Upper lobe of left lung (tissue), 6 donors: ENCODE measurements at regions not wholly inside any gene's neighbourhood (a gene's known extent, or its start where the extent isn't known, plus 50 kb on each side); places are given as distances from the start of the nearest gene placed in this dataset.

Experiments
- ATAC-seq, 2 donors: fragments of 200-7000 bp; cut with Tn5 transposase; one replicate each; pipeline ENCODE4 v1.9.1; 2022; ENCODE audit warnings: mild to moderate bottlenecking in 2 of 2, moderate library complexity in 2 of 2; ENCODE audit not compliant: low FRiP score in 2 of 2
- DNase-seq, 2 donors: peaks; one replicate each; pipeline ENCODE4 v3.0.0-alpha.2; 2019 to 2020
- H3K27ac ChIP-seq, 4 donors: fragments of 200-600 bp; sonication (generic); one replicate each; pipeline ENCODE4 v1.5.1; 2016 to 2019
- H3K27me3 ChIP-seq, 4 donors: fragments of 200-600 bp; sonication (generic); one replicate each; pipeline ENCODE4 v1.5.1; 2017 to 2019
- H3K36me3 ChIP-seq, 4 donors: fragments of 200-600 bp; sonication (generic); one replicate each; pipeline ENCODE4 v1.5.1; 2016 to 2019
- H3K4me1 ChIP-seq, 4 donors: fragments of 200-600 bp; sonication (generic); one replicate each; pipeline ENCODE4 v1.5.1; 2018 to 2019
- H3K4me3 ChIP-seq, 4 donors: fragments of 200-600 bp; sonication (generic); one replicate each; pipeline ENCODE4 v1.5.1; 2017 to 2019; ENCODE audit warnings: mild to moderate bottlenecking in 2 of 4, moderate library complexity in 1 of 4
- H3K9me3 ChIP-seq, 4 donors: fragments of 200-600 bp; sonication (generic); one replicate each; pipeline ENCODE4 v1.5.1; 2018 to 2019
- CTCF ChIP-seq, 6 experiments: fragments of 450-650 bp in 4 of 6; fragments of 200-600 bp in 2 of 6; sonication (generic) in 2 of 6; IDR thresholded peaks; one replicate each; pipeline ENCODE4 v1.5.1; 2016 to 2019; ENCODE audit warnings: antibody characterized with exemption in 6 of 6
- EP300 ChIP-seq, 4 donors: sonication (generic); formaldehyde crosslinking; IDR thresholded peaks; one replicate each; pipeline ENCODE4 v1.5.1; 2017; ENCODE audit warnings: antibody characterized with exemption in 4 of 4, control low read depth in 2 of 4
- POLR2A ChIP-seq, 4 donors: fragments of 450-650 bp; IDR thresholded peaks; one replicate each; pipeline ENCODE4 v1.5.1; 2016 to 2017; ENCODE audit warnings: antibody characterized with exemption in 4 of 4, mild to moderate bottlenecking in 2 of 4
- POLR2AphosphoS5 ChIP-seq, 2 donors: sonication (generic); formaldehyde crosslinking; IDR thresholded peaks; one replicate each; pipeline ENCODE4 v1.5.1; 2017; ENCODE audit warnings: antibody characterized with exemption in 2 of 2
- WGBS, 2 donors: methylation state at CpG; one replicate each; pipeline ENCODE4 v1.1.5; 2017 to 2018; 5-methylcytosine and 5-hydroxymethylcytosine counted together
- donor health status: DM: no; HTN: no; CAD: no; lungs with moderate emphysema.
- donor health status: DM: no; HTN: yes; CAD: no; lungs with severe emphysema.

DNA sequence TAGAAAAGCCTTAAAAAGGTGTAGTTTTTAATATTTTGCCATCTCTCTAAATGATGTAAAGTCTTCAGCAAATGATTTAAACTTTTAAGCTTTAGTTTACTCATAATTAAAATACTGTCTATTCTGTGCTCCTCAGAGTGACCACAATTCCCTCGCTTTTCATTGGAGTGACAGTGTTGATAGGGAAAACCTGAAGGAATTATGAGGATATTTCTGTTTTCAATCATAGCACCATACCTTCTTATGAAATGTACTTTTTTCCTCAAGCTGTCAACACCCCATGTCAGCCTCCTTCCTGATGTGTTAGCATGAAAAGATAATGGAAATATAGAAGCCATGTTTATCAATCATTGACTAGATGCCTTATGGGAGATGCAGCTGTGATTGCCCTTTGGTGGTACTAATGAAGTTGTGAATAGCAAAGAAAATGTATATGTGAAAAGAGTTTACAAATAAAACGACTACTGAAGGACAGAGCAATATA, 145.4 kb upstream of the EYS start:
- Histone ChIP-seq H3K36me3 (no peaks in the 10 kb centered on the region), H3K9me3 (peaks cover 0 to 4% (median 0%) of the 10 kb centered on the region in 4 donors)
- no peak for ATAC-seq

DNA sequence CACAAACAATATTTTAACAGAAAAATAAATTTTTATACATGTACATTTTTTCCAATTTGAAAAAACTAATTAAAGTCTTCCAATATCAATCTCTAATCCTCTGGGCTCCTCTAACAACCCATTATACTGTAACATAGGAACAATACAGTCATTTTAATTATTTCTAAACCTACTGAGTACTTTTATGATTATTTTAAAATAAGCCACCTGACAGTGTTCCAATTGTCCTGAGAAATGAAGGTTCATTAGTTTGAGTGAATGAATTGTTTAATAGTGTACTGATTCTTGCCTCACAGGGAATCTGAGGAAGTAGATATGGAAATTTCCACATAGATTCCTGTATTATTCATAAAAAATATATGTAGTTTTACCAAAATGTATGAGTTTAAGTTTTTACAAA, 123.1 kb upstream of the EYS start:
- no peaks in the 10 kb centered on the region for H3K9me3 ChIP-seq
- no peak for ATAC-seq
- H3K4me1 ChIP-seq, result no peaks in the 10 kb centered on the region
- H3K4me3 ChIP-seq, result no peak overlapping the region
- no peaks in the 10 kb centered on the region for H3K27me3 ChIP-seq
- H3K36me3 ChIP-seq, result no peaks in the 10 kb centered on the region
- no peak for DNase-seq
- TF ChIP-seq CTCF (IDR thresholded peaks at IDR 0.05) (no peak), EP300 (IDR thresholded peaks at IDR 0.05) (no peak), POLR2A (IDR thresholded peaks at IDR 0.05) (no peak), POLR2AphosphoS5 (IDR thresholded peaks at IDR 0.05) (no peak)
- H3K27ac ChIP-seq, result no peak overlapping the region

More for the DNA sequence above, 145.4 kb upstream of the EYS start:
- 78 to 82% methylated on average over 2 of the region's 2 CpGs for WGBS, 2 donors
- no peak for DNase-seq
- Histone ChIP-seq H3K4me1 (no peaks in the 10 kb centered on the region), H3K4me3 (no peak overlapping the region), H3K27ac (no peak overlapping the region), H3K27me3 (no peaks in the 10 kb centered on the region)
- no peak for TF ChIP-seq CTCF (IDR thresholded peaks at IDR 0.05)

- DNase-seq, result no peak
- Histone ChIP-seq H3K27ac (no peak overlapping the region), H3K4me3 (no peak overlapping the region), H3K27me3 (no peaks in the 10 kb centered on the region), H3K4me1 (no peaks in the 10 kb centered on the region), H3K9me3 (no peaks in the 10 kb centered on the region), H3K36me3 (no peaks in the 10 kb centered on the region)
- no peak for ATAC-seq
- no peak for TF ChIP-seq CTCF (IDR thresholded peaks at IDR 0.05)
- no peak for TF ChIP-seq EP300 (IDR thresholded peaks at IDR 0.05)
- WGBS, 2 donors, result 90 to 92% methylated on average over 2 of the region's 2 CpGs
Observed at GRCh38 chr6:65819152-65819551, 112.1 kb upstream of the EYS start.

- no peak for ATAC-seq
- 82 to 85% methylated on average over 5 of the region's 5 CpGs for WGBS, 2 donors
Observed at GRCh38 chr6:65818576-65818975, 111.5 kb upstream of the EYS start.

More at GRCh38 chr6:65818576-65818975, 111.5 kb upstream of the EYS start:
- Histone ChIP-seq H3K27ac (no peak overlapping the region), H3K9me3 (no peaks in the 10 kb centered on the region), H3K36me3 (no peaks in the 10 kb centered on the region), H3K27me3 (no peaks in the 10 kb centered on the region), H3K4me3 (no peak overlapping the region), H3K4me1 (no peaks in the 10 kb centered on the region)
- DNase-seq, result no peak
- no peak for TF ChIP-seq POLR2A (IDR thresholded peaks at IDR 0.05)
- TF ChIP-seq EP300 (IDR thresholded peaks at IDR 0.05), result no peak
- TF ChIP-seq CTCF (IDR thresholded peaks at IDR 0.05), result no peak
- TF ChIP-seq POLR2AphosphoS5 (IDR thresholded peaks at IDR 0.05), result no peak
